WTC11 (cell line): ENCODE measurements at regions not wholly inside any gene's neighbourhood (a gene's known extent, or its start where the extent isn't known, plus 50 kb on each side); places are given as distances from the start of the nearest gene placed in this dataset.

Source experiments
- MAX ChIP-seq: sonication (generic); formaldehyde crosslinking; IDR thresholded peaks from 2 replicates; pipeline ENCODE4 v1.8.0; 2022; ENCODE audit warnings: mild to moderate bottlenecking, missing genetic modification reagents
- MYBL2 ChIP-seq: sonication (generic); formaldehyde crosslinking; IDR thresholded peaks from 2 replicates; pipeline ENCODE4 v1.8.1; 2023; ENCODE audit warnings: mild to moderate bottlenecking, moderate library complexity, missing genetic modification reagents
- NR3C1 ChIP-seq: sonication (generic); formaldehyde crosslinking; conservative IDR thresholded peaks from 2 replicates; pipeline ENCODE4 v1.8.1; 2023; ENCODE audit warnings: low read depth, mild to moderate bottlenecking, missing genetic modification reagents
- ZBTB21 ChIP-seq: sonication (generic); formaldehyde crosslinking; IDR thresholded peaks from 2 replicates; pipeline ENCODE4 v1.8.1; 2023; ENCODE audit warnings: mild to moderate bottlenecking, missing genetic modification reagents, borderline replicate concordance
- ZNF121 ChIP-seq: sonication (generic); formaldehyde crosslinking; IDR thresholded peaks from 2 replicates; pipeline ENCODE4 v1.8.0; 2023; ENCODE audit warnings: missing genetic modification reagents
- TF ChIP-seq, protein P1 (sequence below): fragments of 200-600 bp; IDR thresholded peaks from 2 replicates; pipeline ENCODE4 v1.8.0; 2022; ENCODE audit warnings: antibody characterized with exemption
- TF ChIP-seq, protein P2 (sequence below): sonication (generic); formaldehyde crosslinking; conservative IDR thresholded peaks from 2 replicates; pipeline ENCODE4 v1.8.1; 2022; ENCODE audit warnings: mild to moderate bottlenecking, missing genetic modification reagents
- TF ChIP-seq, protein P3 (sequence below): sonication (generic); formaldehyde crosslinking; IDR thresholded peaks from 2 replicates; pipeline ENCODE4 v1.8.1; 2023; ENCODE audit warnings: mild to moderate bottlenecking, missing genetic modification reagents, borderline replicate concordance
- TF ChIP-seq, protein P4 (sequence below): sonication (generic); formaldehyde crosslinking; IDR thresholded peaks from 2 replicates; pipeline ENCODE4 v1.8.0; 2022; ENCODE audit warnings: mild to moderate bottlenecking, missing genetic modification reagents

GRCh38 chr1:30525971-30526651 is 197.3 kb downstream of the MATN1 start:
- TF ChIP-seq, protein P1, sequence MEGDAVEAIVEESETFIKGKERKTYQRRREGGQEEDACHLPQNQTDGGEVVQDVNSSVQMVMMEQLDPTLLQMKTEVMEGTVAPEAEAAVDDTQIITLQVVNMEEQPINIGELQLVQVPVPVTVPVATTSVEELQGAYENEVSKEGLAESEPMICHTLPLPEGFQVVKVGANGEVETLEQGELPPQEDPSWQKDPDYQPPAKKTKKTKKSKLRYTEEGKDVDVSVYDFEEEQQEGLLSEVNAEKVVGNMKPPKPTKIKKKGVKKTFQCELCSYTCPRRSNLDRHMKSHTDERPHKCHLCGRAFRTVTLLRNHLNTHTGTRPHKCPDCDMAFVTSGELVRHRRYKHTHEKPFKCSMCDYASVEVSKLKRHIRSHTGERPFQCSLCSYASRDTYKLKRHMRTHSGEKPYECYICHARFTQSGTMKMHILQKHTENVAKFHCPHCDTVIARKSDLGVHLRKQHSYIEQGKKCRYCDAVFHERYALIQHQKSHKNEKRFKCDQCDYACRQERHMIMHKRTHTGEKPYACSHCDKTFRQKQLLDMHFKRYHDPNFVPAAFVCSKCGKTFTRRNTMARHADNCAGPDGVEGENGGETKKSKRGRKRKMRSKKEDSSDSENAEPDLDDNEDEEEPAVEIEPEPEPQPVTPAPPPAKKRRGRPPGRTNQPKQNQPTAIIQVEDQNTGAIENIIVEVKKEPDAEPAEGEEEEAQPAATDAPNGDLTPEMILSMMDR, result no peak
- no peak for TF ChIP-seq ZNF121
- TF ChIP-seq NR3C1 (CRISPR knock-in tag), result no peak
- TF ChIP-seq, protein P2, sequence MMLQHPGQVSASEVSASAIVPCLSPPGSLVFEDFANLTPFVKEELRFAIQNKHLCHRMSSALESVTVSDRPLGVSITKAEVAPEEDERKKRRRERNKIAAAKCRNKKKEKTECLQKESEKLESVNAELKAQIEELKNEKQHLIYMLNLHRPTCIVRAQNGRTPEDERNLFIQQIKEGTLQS (CRISPR knock-in tag), result no peak
- no peak for TF ChIP-seq MYBL2 (CRISPR knock-in tag)
- no peak for TF ChIP-seq MAX (CRISPR knock-in tag)
- TF ChIP-seq ZBTB21 (CRISPR knock-in tag), result no peak
- TF ChIP-seq, protein P3, sequence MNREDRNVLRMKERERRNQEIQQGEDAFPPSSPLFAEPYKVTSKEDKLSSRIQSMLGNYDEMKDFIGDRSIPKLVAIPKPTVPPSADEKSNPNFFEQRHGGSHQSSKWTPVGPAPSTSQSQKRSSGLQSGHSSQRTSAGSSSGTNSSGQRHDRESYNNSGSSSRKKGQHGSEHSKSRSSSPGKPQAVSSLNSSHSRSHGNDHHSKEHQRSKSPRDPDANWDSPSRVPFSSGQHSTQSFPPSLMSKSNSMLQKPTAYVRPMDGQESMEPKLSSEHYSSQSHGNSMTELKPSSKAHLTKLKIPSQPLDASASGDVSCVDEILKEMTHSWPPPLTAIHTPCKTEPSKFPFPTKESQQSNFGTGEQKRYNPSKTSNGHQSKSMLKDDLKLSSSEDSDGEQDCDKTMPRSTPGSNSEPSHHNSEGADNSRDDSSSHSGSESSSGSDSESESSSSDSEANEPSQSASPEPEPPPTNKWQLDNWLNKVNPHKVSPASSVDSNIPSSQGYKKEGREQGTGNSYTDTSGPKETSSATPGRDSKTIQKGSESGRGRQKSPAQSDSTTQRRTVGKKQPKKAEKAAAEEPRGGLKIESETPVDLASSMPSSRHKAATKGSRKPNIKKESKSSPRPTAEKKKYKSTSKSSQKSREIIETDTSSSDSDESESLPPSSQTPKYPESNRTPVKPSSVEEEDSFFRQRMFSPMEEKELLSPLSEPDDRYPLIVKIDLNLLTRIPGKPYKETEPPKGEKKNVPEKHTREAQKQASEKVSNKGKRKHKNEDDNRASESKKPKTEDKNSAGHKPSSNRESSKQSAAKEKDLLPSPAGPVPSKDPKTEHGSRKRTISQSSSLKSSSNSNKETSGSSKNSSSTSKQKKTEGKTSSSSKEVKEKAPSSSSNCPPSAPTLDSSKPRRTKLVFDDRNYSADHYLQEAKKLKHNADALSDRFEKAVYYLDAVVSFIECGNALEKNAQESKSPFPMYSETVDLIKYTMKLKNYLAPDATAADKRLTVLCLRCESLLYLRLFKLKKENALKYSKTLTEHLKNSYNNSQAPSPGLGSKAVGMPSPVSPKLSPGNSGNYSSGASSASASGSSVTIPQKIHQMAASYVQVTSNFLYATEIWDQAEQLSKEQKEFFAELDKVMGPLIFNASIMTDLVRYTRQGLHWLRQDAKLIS, result no peak
- TF ChIP-seq, protein P4, sequence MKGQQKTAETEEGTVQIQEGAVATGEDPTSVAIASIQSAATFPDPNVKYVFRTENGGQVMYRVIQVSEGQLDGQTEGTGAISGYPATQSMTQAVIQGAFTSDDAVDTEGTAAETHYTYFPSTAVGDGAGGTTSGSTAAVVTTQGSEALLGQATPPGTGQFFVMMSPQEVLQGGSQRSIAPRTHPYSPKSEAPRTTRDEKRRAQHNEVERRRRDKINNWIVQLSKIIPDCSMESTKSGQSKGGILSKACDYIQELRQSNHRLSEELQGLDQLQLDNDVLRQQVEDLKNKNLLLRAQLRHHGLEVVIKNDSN (CRISPR knock-in tag), result no peak
